ENCODE measurements at regions not wholly inside any gene's neighbourhood (a gene's known extent, or its start where the extent isn't known, plus 50 kb on each side); places are given as distances from the start of the nearest gene placed in this dataset.

DNA sequence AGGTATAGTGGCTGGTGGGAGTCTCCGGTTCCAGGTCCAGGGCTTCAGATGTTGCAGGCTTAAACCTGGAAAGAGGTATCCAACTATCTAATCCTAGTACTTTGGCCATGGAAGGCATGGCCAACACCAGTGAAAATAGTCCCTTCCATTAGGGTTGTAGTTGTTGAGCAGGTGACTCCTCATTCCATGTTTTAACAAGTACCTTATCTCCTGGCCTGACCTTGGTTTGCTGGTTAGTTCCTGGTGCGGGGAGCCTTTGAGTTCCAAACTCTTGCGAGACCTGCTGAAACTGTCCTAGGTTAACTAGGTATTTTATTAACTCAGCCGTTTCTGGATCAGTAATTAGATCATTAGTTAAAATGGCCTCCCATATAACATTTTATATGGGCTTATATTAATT, 128.9 kb downstream of the GPCPD1 start:
- TF ChIP-seq POLR2AphosphoS5 (IDR thresholded peaks at IDR 0.05), result no peak
- TF ChIP-seq, protein P1, sequence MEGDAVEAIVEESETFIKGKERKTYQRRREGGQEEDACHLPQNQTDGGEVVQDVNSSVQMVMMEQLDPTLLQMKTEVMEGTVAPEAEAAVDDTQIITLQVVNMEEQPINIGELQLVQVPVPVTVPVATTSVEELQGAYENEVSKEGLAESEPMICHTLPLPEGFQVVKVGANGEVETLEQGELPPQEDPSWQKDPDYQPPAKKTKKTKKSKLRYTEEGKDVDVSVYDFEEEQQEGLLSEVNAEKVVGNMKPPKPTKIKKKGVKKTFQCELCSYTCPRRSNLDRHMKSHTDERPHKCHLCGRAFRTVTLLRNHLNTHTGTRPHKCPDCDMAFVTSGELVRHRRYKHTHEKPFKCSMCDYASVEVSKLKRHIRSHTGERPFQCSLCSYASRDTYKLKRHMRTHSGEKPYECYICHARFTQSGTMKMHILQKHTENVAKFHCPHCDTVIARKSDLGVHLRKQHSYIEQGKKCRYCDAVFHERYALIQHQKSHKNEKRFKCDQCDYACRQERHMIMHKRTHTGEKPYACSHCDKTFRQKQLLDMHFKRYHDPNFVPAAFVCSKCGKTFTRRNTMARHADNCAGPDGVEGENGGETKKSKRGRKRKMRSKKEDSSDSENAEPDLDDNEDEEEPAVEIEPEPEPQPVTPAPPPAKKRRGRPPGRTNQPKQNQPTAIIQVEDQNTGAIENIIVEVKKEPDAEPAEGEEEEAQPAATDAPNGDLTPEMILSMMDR (IDR thresholded peaks at IDR 0.05 in 8 of 11, conservative IDR thresholded peaks at IDR 0.05 in 3 of 11), result no peak
- TF ChIP-seq POLR2A (IDR thresholded peaks at IDR 0.05), result no peak

All from spleen (tissue), 7 donors.